ENCODE measurements at regions not wholly inside any gene's neighbourhood (a gene's known extent, or its start where the extent isn't known, plus 50 kb on each side); places are given as distances from the start of the nearest gene placed in this dataset.

- no peak overlapping the region for H2AFZ ChIP-seq
- no peaks in the 10 kb centered on the region for H3K36me3 ChIP-seq (ENCODE audit: insufficient read depth)
- DNase-seq (ENCODE audit: low spot score): no peak
- H3K36me3 Mint-ChIP-seq (ENCODE audit: low read depth): no peaks in the 10 kb centered on the region; the same call in 2 of the 3 replicates
- TF ChIP-seq EZH2phosphoT487 (IDR thresholded peaks at IDR 0.05; ENCODE audit: unreplicated experiment) (no peak), ZNF114 (CRISPR knock-in tag; IDR thresholded peaks at IDR 0.05) (no peak), JUNB (IDR thresholded peaks at IDR 0.05; ENCODE audit: unreplicated experiment) (no peak), ZNF331 (CRISPR knock-in tag; IDR thresholded peaks at IDR 0.05; ENCODE audit: low read depth) (no peak), ZNF462 (CRISPR knock-in tag; IDR thresholded peaks at IDR 0.05) (no peak), POLR2AphosphoS5 (IDR thresholded peaks at IDR 0.05; ENCODE audit: low read depth) (no peak), NANOG (IDR thresholded peaks at IDR 0.05; ENCODE audit: borderline replicate concordance) (no peak), REST (IDR thresholded peaks at IDR 0.05; ENCODE audit: unreplicated experiment) (no peak), CTCF (conservative IDR thresholded peaks at IDR 0.05; ENCODE audit: low read depth in 2 of 2) (no peak), STAT1 (IDR thresholded peaks at IDR 0.05; ENCODE audit: unreplicated experiment) (no peak), ETS1 (IDR thresholded peaks at IDR 0.05) (no peak), EZH2 (IDR thresholded peaks at IDR 0.05; ENCODE audit: low read depth, unreplicated experiment) (no peak)
- no peaks in the 10 kb centered on the region for H3K9me2 ChIP-seq (ENCODE audit: insufficient read depth)
- H3K27ac ChIP-seq (ENCODE audit: low read depth): no peak overlapping the region
- no peak overlapping the region for H3K4me3 Mint-ChIP-seq
- H3K4me1 Mint-ChIP-seq: no peaks in the 10 kb centered on the region
- no peak overlapping the region for H3K27ac Mint-ChIP-seq
- peaks cover 3% of the 10 kb centered on the region for H3K27me3 Mint-ChIP-seq (ENCODE audit: insufficient read depth, low read depth, poor library complexity)
- peaks cover 87% of the 10 kb centered on the region for H3K9me3 Mint-ChIP-seq
- no peaks in the 10 kb centered on the region for H3F3A ChIP-seq (replicated peaks; ENCODE audit: low read depth)
- no peaks in the 10 kb centered on the region for H3K79me2 ChIP-seq (replicated peaks; ENCODE audit: insufficient read depth)
- no peak for ATAC-seq
- no peak overlapping the region for H3K4me3 ChIP-seq
- no peaks in the 10 kb centered on the region for H3K27me3 ChIP-seq (ENCODE audit: insufficient read depth)
- no peaks in the 10 kb centered on the region for H4K20me1 ChIP-seq (replicated peaks; ENCODE audit: insufficient read depth)
- no peaks in the 10 kb centered on the region for H3K4me1 ChIP-seq (ENCODE audit: insufficient read depth)
- H3K4me2 ChIP-seq: no peak overlapping the region
Observed at GRCh38 chrY:20659450-20659849, 83.9 kb downstream of the EIF1AY start.
